CD14-positive monocyte (primary cell): ENCODE measurements at regions not wholly inside any gene's neighbourhood (a gene's known extent, or its start where the extent isn't known, plus 50 kb on each side); places are given as distances from the start of the nearest gene placed in this dataset.

ENCODE experiments used
- DNase-seq, 3 donors: peaks; one replicate each; pipeline ENCODE4 v3.0.0-alpha.2; 2011 to 2022
- H2AFZ ChIP-seq: 2 replicates; pipeline ENCODE4 v1.6.0; 2012; ENCODE audit warnings: mild to moderate bottlenecking, low read depth, low read length, inconsistent platforms; ENCODE audit not compliant: insufficient read depth, poor library complexity, severe bottlenecking
- H3K27ac ChIP-seq, 2 donors: 1 replicate in 1 of 2; 2 replicates in 1 of 2; pipeline ENCODE4 v1.5.1; 2012 to 2013; ENCODE audit warnings: low read length in 2 of 2, control low read depth in 1 of 2, inconsistent platforms in 1 of 2, low read depth in 1 of 2, mild to moderate bottlenecking in 1 of 2
- H3K27me3 ChIP-seq, 2 donors: one replicate each; pipeline versions ENCODE4 v1.6.0 to v1.6.1; 2011 to 2013; ENCODE audit warnings: low read length in 2 of 2; ENCODE audit not compliant: control insufficient read depth in 2 of 2, insufficient read depth in 2 of 2
- H3K36me3 ChIP-seq, 2 donors: replicated peaks in 1 of 2; 1 replicate in 1 of 2; 2 replicates in 1 of 2; pipeline versions ENCODE4 v1.5.1 to v1.6.1; 2012 to 2013; ENCODE audit warnings: low read length in 2 of 2, control low read depth in 1 of 2, inconsistent platforms in 1 of 2, mild to moderate bottlenecking in 1 of 2; ENCODE audit not compliant: insufficient read depth in 2 of 2, control insufficient read depth in 1 of 2
- H3K4me1 ChIP-seq, 2 donors: 1 replicate in 1 of 2; 2 replicates in 1 of 2; pipeline versions ENCODE4 v1.5.1 to v1.6.1; 2012 to 2013; ENCODE audit warnings: low read length in 2 of 2, control low read depth in 1 of 2, inconsistent platforms in 1 of 2, mild to moderate bottlenecking in 1 of 2, moderate library complexity in 1 of 2; ENCODE audit not compliant: insufficient read depth in 2 of 2, control insufficient read depth in 1 of 2
- H3K4me2 ChIP-seq: replicated peaks from 2 replicates; pipeline ENCODE3; 2012; ENCODE audit warnings: low read length, moderate library complexity, mild to moderate bottlenecking; ENCODE audit not compliant: poor library complexity, severe bottlenecking; ENCODE audit errors: extremely low read depth
- H3K4me3 ChIP-seq, 3 experiments: fragments of 200-600 bp in 1 of 3; sonication (generic) in 1 of 3; replicated peaks in 1 of 3; 1 replicate in 2 of 3; 2 replicates in 1 of 3; pipeline ENCODE4 v1.5.1; 2011 to 2013; ENCODE audit warnings: low read length in 3 of 3, mild to moderate bottlenecking in 3 of 3, control low read depth in 2 of 3, low read depth in 2 of 3, inconsistent platforms in 1 of 3, moderate library complexity in 1 of 3
- H3K79me2 ChIP-seq: 2 replicates; pipeline ENCODE4 v1.6.0; 2012; ENCODE audit warnings: mild to moderate bottlenecking, control low read depth, inconsistent platforms, low read length, moderate library complexity; ENCODE audit not compliant: insufficient read depth
- H3K9ac ChIP-seq: 2 replicates; pipeline ENCODE4 v1.6.0; 2017; ENCODE audit warnings: low read length, mild to moderate bottlenecking; ENCODE audit not compliant: insufficient read depth, poor library complexity, severe bottlenecking
- H3K9me3 ChIP-seq, 2 donors: replicated peaks in 1 of 2; 1 replicate in 1 of 2; 2 replicates in 1 of 2; pipeline versions ENCODE4 v1.5.1 to v1.6.1; 2012 to 2013; ENCODE audit warnings: low read length in 2 of 2, control low read depth in 1 of 2; ENCODE audit not compliant: control insufficient read depth in 1 of 2, insufficient read depth in 1 of 2
- H4K20me1 ChIP-seq: 2 replicates; pipeline ENCODE4 v1.6.0; 2012; ENCODE audit warnings: mild to moderate bottlenecking, low read length, control low read depth, moderate library complexity; ENCODE audit not compliant: insufficient read depth
- H3K27ac Mint-ChIP-seq, 7 donors: one replicate each; pipeline ENCODE4 v1.8.0; 2020; ENCODE audit warnings: mild to moderate bottlenecking in 7 of 7, mixed read lengths in 7 of 7, moderate library complexity in 6 of 7, inconsistent platforms in 2 of 7
- H3K27me3 Mint-ChIP-seq, 3 donors: one replicate each; pipeline ENCODE4 v1.8.0; 2021 to 2022; ENCODE audit warnings: low read depth in 3 of 3, mild to moderate bottlenecking in 3 of 3, mixed read lengths in 3 of 3, moderate library complexity in 3 of 3, inconsistent platforms in 1 of 3
- H3K36me3 Mint-ChIP-seq, 2 donors: one replicate each; pipeline ENCODE4 v1.8.0; 2020; ENCODE audit warnings: mixed read lengths in 2 of 2, inconsistent platforms in 1 of 2, mild to moderate bottlenecking in 1 of 2
- H3K4me1 Mint-ChIP-seq: one replicate; pipeline ENCODE4 v1.8.0; 2020; ENCODE audit warnings: mild to moderate bottlenecking, mixed read lengths
- H3K4me3 Mint-ChIP-seq, 2 donors: one replicate each; pipeline ENCODE4 v1.8.0; 2020; ENCODE audit warnings: mild to moderate bottlenecking in 2 of 2, mixed read lengths in 2 of 2, moderate library complexity in 1 of 2
- H3K9me3 Mint-ChIP-seq, 7 donors: one replicate each; pipeline ENCODE4 v1.8.0; 2020 to 2022; ENCODE audit warnings: mixed read lengths in 7 of 7, mild to moderate bottlenecking in 6 of 7, moderate library complexity in 6 of 7, inconsistent platforms in 2 of 7
- WGBS: methylation state at CpG from one replicate; pipeline ENCODE4 v1.1.5; 2013; ENCODE audit warnings: missing lambda C conversion rate; ENCODE audit not compliant: insufficient coverage; 5-methylcytosine and 5-hydroxymethylcytosine counted together
- intact Hi-C, 2 donors: fragments of 100-400 bp; cut with micrococcal nuclease; formaldehyde crosslinking; loops; one replicate each; pipeline versions ENCODE4 v1.15.0 to v1.15.1; 2023
- TF ChIP-seq, protein P1 (sequence below): fragments of 200-600 bp; IDR thresholded peaks from one replicate; pipeline ENCODE4 v1.8.0; 2022; ENCODE audit warnings: antibody characterized with exemption, mild to moderate bottlenecking

DNA sequence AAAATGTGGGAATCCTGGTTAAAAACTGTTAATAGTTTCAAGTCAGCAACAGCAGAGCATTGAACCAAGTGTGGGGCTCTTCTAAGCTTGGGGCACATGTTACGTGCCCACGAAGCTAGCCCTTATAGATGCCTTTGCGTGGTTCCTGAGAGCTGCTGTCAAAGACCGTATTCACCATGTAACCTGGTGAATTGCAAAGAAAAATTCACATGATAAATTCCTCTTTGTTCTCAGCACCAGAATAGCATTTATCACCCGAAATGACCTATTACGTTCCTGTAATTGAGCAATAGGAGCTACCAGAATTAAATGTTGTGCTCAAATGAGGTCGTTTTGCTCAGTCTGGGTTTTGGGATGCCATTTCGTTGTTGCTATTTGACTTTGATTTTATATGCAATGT lies 202.6 kb upstream of the PRPS1L1 start:
- Histone ChIP-seq H3K9me3 (no peaks in the 10 kb centered on the region), H3K4me2 (no peak overlapping the region), H2AFZ (no peak overlapping the region), H3K27ac (no peak overlapping the region), H3K27me3 (no peaks in the 10 kb centered on the region), H3K36me3 (no peaks in the 10 kb centered on the region), H3K9ac (no peak overlapping the region), H4K20me1 (no peaks in the 10 kb centered on the region), H3K4me1 (peaks cover 11 to 20% of the 10 kb centered on the region in 2 donors), H3K79me2 (no peaks in the 10 kb centered on the region), H3K4me3 (no peak overlapping the region)
- Mint-ChIP-seq H3K4me1 (peaks cover 25% of the 10 kb centered on the region), H3K9me3 (peaks cover 0 to 6% (median 0%) of the 10 kb centered on the region in 7 donors), H3K27me3 (peaks cover 0 to 2% (median 0%) of the 10 kb centered on the region in 3 donors), H3K27ac (no peak overlapping the region), H3K4me3 (no peak overlapping the region), H3K36me3 (no peaks in the 10 kb centered on the region)
- TF ChIP-seq, protein P1, sequence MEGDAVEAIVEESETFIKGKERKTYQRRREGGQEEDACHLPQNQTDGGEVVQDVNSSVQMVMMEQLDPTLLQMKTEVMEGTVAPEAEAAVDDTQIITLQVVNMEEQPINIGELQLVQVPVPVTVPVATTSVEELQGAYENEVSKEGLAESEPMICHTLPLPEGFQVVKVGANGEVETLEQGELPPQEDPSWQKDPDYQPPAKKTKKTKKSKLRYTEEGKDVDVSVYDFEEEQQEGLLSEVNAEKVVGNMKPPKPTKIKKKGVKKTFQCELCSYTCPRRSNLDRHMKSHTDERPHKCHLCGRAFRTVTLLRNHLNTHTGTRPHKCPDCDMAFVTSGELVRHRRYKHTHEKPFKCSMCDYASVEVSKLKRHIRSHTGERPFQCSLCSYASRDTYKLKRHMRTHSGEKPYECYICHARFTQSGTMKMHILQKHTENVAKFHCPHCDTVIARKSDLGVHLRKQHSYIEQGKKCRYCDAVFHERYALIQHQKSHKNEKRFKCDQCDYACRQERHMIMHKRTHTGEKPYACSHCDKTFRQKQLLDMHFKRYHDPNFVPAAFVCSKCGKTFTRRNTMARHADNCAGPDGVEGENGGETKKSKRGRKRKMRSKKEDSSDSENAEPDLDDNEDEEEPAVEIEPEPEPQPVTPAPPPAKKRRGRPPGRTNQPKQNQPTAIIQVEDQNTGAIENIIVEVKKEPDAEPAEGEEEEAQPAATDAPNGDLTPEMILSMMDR: no peak
- WGBS: 85% methylated on average over 4 of the region's 8 CpGs
- DNase-seq: no peak
- intact Hi-C loops: no loop called here

DNA sequence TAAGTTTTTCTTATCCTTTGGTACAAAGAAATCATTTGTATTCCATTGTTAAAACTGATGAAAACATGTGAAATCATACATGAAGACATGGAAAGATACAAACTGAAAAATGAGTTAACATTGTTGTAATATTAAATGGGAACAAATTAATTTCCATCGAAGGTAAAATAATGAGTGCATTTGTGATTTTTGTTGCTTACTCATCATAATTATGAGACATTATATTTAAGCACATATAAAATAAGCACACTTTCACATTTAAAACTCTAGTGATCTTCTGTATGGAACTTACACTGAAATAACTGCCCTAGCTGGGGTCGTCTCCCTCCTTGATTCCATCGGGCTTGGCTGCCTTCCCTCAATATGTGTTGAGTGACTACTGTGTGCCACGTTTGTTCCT lies 204.2 kb upstream of the PRPS1L1 start:
- no peaks in the 10 kb centered on the region for H3K79me2 ChIP-seq
- intact Hi-C loops: no loop called here
- no peaks in the 10 kb centered on the region for H3K36me3 Mint-ChIP-seq
- no peak overlapping the region for H3K4me3 ChIP-seq
- no peak overlapping the region for H3K27ac ChIP-seq
- peaks cover 12% of the 10 kb centered on the region for H3K4me1 Mint-ChIP-seq
- H3K4me3 Mint-ChIP-seq: no peak overlapping the region
- H4K20me1 ChIP-seq: no peaks in the 10 kb centered on the region
- no peak overlapping the region for H3K4me2 ChIP-seq
- H2AFZ ChIP-seq: no peak overlapping the region
- DNase-seq: no peak
- H3K9me3 ChIP-seq: peaks cover 0 to 3% of the 10 kb centered on the region in 2 donors
- H3K9me3 Mint-ChIP-seq: peaks cover 0 to 7% (median 6%) of the 10 kb centered on the region in 7 donors
- peaks cover under 1 to 7% of the 10 kb centered on the region in 2 donors for H3K4me1 ChIP-seq
- no peaks in the 10 kb centered on the region for H3K27me3 ChIP-seq
- TF ChIP-seq, protein P1: no peak
- no peak overlapping the region for H3K9ac ChIP-seq
- peaks cover 0 to 2% (median 0%) of the 10 kb centered on the region in 3 donors for H3K27me3 Mint-ChIP-seq
- no peak overlapping the region for H3K27ac Mint-ChIP-seq
- H3K36me3 ChIP-seq: no peaks in the 10 kb centered on the region
- WGBS: no CpG with 5 or more reads among the region's 4 CpGs
